Raji (cell line): ENCODE measurements at regions not wholly inside any gene's neighbourhood (a gene's known extent, or its start where the extent isn't known, plus 50 kb on each side); places are given as distances from the start of the nearest gene placed in this dataset.

Source experiments
- POLR2A ChIP-seq: IDR thresholded peaks from 2 replicates; pipeline ENCODE4 v1.6.1; 2011; ENCODE audit warnings: low read depth, low read length, control low read depth; ENCODE audit not compliant: insufficient read depth

DNA sequence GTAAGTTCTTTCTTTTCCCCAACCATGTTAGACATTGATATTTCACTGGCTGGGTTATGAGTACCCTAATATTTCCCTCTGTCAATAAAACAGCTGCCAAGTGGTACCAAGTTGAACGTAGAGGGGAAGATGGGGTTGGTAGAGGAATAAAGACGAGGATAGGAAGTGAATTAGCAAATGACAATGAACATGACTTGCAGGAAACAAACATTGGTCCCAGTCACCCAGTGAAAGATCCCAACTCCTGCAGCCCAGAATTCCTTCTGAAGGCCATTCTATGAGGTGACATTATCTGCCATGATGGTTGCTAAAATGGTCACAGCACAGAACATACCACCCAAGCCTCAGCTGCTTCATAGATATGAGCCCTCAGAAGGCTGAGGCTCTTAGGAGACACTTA lies 159.0 kb upstream of the CTNNB1 start:
- TF ChIP-seq POLR2A = no peak

GRCh38 chr3:41041462-41041861 lies 157.8 kb upstream of the CTNNB1 start:
- TF ChIP-seq POLR2A = no peak

- TF ChIP-seq POLR2A = no peak
Measured at GRCh38 chr3:41041899-41042298, 157.4 kb upstream of the CTNNB1 start.

DNA sequence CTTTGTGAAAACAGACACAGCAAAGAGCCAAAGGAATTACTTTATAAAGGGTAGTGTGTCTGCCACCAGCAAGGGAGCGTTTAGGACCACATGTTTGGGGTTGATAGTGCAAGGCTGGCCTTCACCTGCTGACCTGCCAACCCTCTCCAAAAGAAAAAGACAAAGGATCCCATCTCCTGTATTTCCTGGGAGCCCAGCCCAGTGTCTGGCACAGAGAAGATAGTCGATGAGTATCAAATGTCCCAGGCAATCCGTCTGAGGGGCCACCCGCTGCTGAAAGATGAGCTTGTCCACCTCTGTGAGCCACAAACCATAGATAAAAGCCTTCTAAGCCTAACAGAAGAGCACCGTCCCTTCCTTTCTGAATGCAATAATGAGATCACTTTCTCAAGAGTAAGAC lies 154.8 kb upstream of the CTNNB1 start:
- no peak for TF ChIP-seq POLR2A

DNA sequence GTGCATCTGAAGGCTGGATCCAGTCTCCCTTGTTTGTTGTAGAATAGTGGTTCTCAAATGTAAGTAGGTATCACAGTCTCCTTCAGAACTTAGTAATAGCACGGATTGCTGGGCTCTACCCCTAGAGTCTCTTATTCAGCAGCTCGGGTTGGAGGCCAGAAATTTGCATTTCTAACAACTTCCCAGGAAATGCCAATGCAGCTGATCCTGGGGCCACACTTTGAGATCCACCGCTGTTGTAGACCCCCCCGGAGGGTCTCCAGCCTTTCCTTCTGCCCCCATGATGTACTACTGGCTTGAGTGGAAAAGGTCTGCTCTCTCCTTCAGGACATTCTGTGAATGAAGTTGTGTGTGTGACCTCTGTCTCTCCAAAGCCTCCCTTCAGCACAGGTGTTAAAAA lies 153.8 kb upstream of the CTNNB1 start:
- TF ChIP-seq POLR2A = no peak

DNA sequence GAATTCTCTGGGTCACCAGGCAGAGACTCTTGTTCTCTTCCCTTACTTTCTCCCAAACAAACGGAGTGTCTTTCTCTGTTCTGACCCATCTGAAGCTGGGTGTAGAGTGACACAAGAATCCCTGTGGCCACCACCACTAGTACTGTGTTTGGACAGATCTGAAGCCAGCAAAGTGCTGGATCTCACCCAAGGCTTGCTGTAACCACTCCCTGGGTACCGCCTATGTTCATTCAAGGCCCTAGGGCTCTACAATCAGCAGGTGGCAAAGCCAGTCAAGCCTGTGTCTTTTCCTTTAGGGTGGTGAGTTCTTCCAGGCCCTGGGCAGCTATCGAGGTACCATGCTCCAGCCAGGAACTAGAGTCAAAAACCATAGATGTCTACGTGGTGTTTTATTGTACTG lies 149.2 kb upstream of the CTNNB1 start:
- no peak for TF ChIP-seq POLR2A

- no peak for TF ChIP-seq POLR2A
Measured at GRCh38 chr3:41053220-41053619, 146.1 kb upstream of the CTNNB1 start.

DNA sequence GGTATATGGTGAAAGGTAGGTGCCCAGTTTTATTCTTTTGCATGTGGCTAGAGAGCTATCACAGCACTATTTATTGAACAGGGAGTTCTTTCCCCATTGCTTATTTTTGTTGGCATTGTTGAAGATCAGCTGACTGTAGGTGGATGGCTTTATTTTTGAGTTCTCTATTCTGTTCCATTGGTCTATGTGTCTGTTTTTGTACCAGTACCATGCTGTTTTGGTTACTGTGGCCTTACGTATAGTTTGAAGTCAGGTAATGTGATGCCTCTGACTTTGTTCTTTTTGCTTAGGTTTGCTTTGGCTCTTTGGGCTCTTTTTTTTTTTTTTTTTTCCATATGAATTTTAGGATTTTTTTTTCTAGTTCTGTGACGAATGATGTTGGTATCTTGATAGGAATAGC lies 139.2 kb upstream of the CTNNB1 start:
- no peak for TF ChIP-seq POLR2A

GRCh38 chr3:41064070-41064469 lies 135.2 kb upstream of the CTNNB1 start:
- TF ChIP-seq POLR2A = no peak

- no peak for TF ChIP-seq POLR2A
Measured at GRCh38 chr3:41064526-41064925, 134.8 kb upstream of the CTNNB1 start.

DNA sequence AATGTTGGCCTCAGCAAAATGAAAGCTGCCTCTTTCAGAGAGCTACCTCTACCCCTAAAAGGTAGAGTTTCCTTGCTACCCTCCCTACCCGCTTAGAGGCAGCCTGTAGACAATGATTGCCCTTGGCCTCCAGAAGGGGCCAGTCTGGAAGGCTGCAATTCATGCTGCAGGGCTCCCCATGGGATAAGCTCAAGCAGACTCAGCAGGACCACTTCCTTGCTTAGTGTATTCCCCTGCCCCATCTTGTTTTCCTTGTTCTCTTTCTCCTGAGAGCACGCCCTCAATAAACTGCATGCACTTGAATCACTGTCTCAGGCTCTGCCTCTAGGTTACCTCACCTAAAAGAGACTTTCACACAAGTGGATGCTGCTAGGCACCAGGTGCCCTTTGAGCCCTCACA lies 134.0 kb upstream of the CTNNB1 start:
- no peak for TF ChIP-seq POLR2A

GRCh38 chr3:41073190-41073589 lies 126.1 kb upstream of the CTNNB1 start:
- TF ChIP-seq POLR2A = no peak

- no peak for TF ChIP-seq POLR2A
Measured at GRCh38 chr3:41075975-41076374, 123.3 kb upstream of the CTNNB1 start.

DNA sequence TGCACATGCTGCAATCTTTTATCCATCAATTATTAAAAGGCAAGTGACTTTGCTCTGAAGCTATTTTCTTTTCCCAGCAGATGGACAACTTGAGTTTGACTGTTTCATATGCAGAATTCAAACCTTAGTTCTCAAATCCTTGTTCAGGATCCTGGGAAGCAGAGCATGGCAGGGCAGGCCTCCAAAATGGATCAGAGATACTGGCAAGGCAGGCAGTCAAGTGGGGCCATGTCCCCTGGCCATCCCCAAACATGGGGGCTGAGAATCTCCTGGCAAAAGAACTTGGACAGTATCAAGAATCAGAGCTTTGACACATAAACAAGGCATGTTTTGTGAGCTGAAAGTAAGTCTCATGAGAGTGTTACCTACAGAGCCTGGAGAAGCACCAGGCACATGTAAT lies 122.9 kb upstream of the CTNNB1 start:
- TF ChIP-seq POLR2A = no peak

- no peak for TF ChIP-seq POLR2A
Measured at GRCh38 chr3:41080141-41080540, 119.2 kb upstream of the CTNNB1 start.

GRCh38 chr3:41088882-41089281 lies 110.4 kb upstream of the CTNNB1 start:
- TF ChIP-seq POLR2A = no peak

DNA sequence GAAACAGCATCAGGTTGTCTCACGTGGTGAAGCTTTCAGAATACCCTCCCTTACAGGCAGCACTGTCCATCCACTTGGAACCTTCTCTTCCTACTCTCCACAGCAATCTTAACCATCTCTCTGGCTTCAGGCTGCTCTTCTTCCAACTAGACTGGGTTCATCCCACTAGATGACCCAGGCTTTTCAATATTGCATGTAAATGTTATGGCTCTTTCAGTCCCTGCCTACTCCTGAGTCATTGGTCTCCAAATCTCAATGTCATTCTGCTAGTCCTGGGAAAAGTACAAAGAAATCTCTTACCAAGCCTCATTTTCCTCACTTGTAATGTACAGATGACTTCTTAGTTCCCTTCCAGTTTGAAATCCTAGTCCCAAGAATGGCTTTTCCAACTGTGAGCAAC lies 109.7 kb upstream of the CTNNB1 start:
- TF ChIP-seq POLR2A = no peak

DNA sequence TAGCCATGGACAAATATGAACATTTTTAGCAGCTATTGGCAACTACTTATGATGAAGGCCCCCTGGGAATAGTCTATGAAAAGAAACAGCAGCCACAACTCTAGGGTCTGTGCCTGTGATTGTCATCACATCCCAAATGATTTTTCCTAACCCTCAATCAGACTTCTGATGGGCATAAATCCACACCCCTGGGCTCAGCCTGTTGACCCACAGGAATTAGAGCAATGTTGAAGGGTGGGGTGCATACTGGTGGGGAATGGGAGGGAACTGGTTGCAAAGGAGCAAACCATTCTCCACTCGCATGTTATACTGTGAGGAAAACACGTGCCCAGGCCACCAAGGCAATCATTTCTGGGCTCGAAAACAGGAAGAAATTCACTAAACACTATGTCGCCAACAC lies 106.5 kb upstream of the CTNNB1 start:
- TF ChIP-seq POLR2A = no peak
